Naive thymus-derived CD4-positive, alpha-beta T cell (primary cell): ENCODE measurements at regions not wholly inside any gene's neighbourhood (a gene's known extent, or its start where the extent isn't known, plus 50 kb on each side); places are given as distances from the start of the nearest gene placed in this dataset.

Experiments used
- ATAC-seq: fragments of 150-1000 bp; cut with Tn5 transposase; 2 replicates; pipeline ENCODE4 v1.10.0; 2021; ENCODE audit warnings: mild to moderate bottlenecking, moderate library complexity
- CTCF ChIA-PET: fragments of 350-600 bp; sonication (Branson Sonifier 250); formaldehyde crosslinking; loops from one replicate; lab custom pipeline; 2021; ENCODE audit warnings: antibody characterized with exemption; lab: Charles Lee
- POLR2A ChIA-PET: fragments of 350-600 bp; sonication (Branson Sonifier 250); formaldehyde crosslinking; loops from one replicate; lab custom pipeline; 2021; ENCODE audit warnings: antibody characterized with exemption, inconsistent platforms; lab: Charles Lee
- DNase-seq, 9 donors: peaks; one replicate each; pipeline versions ENCODE4 v3.0.0 to v3.0.0-alpha.2; 2020 to 2022; ENCODE audit warnings: mixed read lengths in 1 of 9
- H3K27ac ChIP-seq: one replicate; pipeline ENCODE4 v1.7.0; 2013; ENCODE audit warnings: mild to moderate bottlenecking, low read depth, low read length, moderate library complexity
- H3K27me3 ChIP-seq, 2 donors: one replicate each; pipeline ENCODE4 v1.7.0; 2013; ENCODE audit warnings: low read length in 2 of 2, mild to moderate bottlenecking in 2 of 2, moderate library complexity in 2 of 2; ENCODE audit not compliant: control insufficient read depth in 2 of 2, insufficient read depth in 2 of 2
- H3K36me3 ChIP-seq, 3 experiments: 1 replicate in 2 of 3; 2 replicates in 1 of 3; pipeline ENCODE4 v1.7.0; 2013; ENCODE audit warnings: low read length in 3 of 3, mild to moderate bottlenecking in 3 of 3, moderate library complexity in 1 of 3; ENCODE audit not compliant: insufficient read depth in 3 of 3, control insufficient read depth in 2 of 3
- H3K4me1 ChIP-seq, 2 donors: one replicate each; pipeline ENCODE4 v1.7.0; 2013; ENCODE audit warnings: low read length in 2 of 2, mild to moderate bottlenecking in 2 of 2, moderate library complexity in 1 of 2; ENCODE audit not compliant: control insufficient read depth in 2 of 2, insufficient read depth in 2 of 2
- H3K4me3 ChIP-seq: 2 replicates; pipeline ENCODE4 v1.7.0; 2013; ENCODE audit warnings: mild to moderate bottlenecking, low read length
- H3K9me3 ChIP-seq, 3 experiments: 1 replicate in 2 of 3; 2 replicates in 1 of 3; pipeline ENCODE4 v1.7.0; 2013; ENCODE audit warnings: low read length in 3 of 3; ENCODE audit not compliant: control insufficient read depth in 2 of 3
- H3K27ac Mint-ChIP-seq, 9 donors: one replicate each; pipeline ENCODE4 v1.8.0; 2020 to 2022; ENCODE audit warnings: mixed read lengths in 9 of 9, mild to moderate bottlenecking in 8 of 9, moderate library complexity in 5 of 9, inconsistent platforms in 2 of 9
- H3K27me3 Mint-ChIP-seq, 5 donors: one replicate each; pipeline ENCODE4 v1.8.0; 2021 to 2022; ENCODE audit warnings: mixed read lengths in 5 of 5, mild to moderate bottlenecking in 1 of 5
- H3K36me3 Mint-ChIP-seq, 5 donors: one replicate each; pipeline ENCODE4 v1.8.0; 2020 to 2022; ENCODE audit warnings: mixed read lengths in 5 of 5, mild to moderate bottlenecking in 3 of 5, inconsistent platforms in 1 of 5
- H3K4me1 Mint-ChIP-seq, 7 donors: one replicate each; pipeline ENCODE4 v1.8.0; 2020 to 2022; ENCODE audit warnings: mixed read lengths in 7 of 7, mild to moderate bottlenecking in 3 of 7, inconsistent platforms in 1 of 7
- H3K4me3 Mint-ChIP-seq, 10 donors: one replicate each; pipeline ENCODE4 v1.8.0; 2020 to 2022; ENCODE audit warnings: mild to moderate bottlenecking in 10 of 10, mixed read lengths in 10 of 10, moderate library complexity in 6 of 10, inconsistent platforms in 2 of 10
- H3K9me3 Mint-ChIP-seq, 11 donors: one replicate each; pipeline ENCODE4 v1.8.0; 2020 to 2022; ENCODE audit warnings: mixed read lengths in 11 of 11, mild to moderate bottlenecking in 4 of 11, inconsistent platforms in 1 of 11, moderate library complexity in 1 of 11
- intact Hi-C, 2 donors: fragments of 100-400 bp; cut with micrococcal nuclease; formaldehyde crosslinking; loops; one replicate each; pipeline ENCODE4 v1.15.1; 2023

- CTCF ChIA-PET = no interaction called here
- H3K27ac Mint-ChIP-seq = no peak overlapping the region
- intact Hi-C loops = no loop called here
- peaks cover 0 to 19% (median 0%) of the 10 kb centered on the region in 5 donors for H3K27me3 Mint-ChIP-seq
- Histone ChIP-seq H3K27ac (no peak overlapping the region), H3K4me1 (no peaks in the 10 kb centered on the region), H3K36me3 (no peaks in the 10 kb centered on the region), H3K27me3 (no peaks in the 10 kb centered on the region), H3K4me3 (no peak overlapping the region), H3K9me3 (no peaks in the 10 kb centered on the region)
- no peaks in the 10 kb centered on the region for H3K9me3 Mint-ChIP-seq
- H3K4me3 Mint-ChIP-seq = no peak overlapping the region
- DNase-seq = no peak
- POLR2A ChIA-PET = no interaction called here
- no peaks in the 10 kb centered on the region for H3K4me1 Mint-ChIP-seq
- no peaks in the 10 kb centered on the region for H3K36me3 Mint-ChIP-seq
- no peak for ATAC-seq
Observed at GRCh38 chr1:91137173-91137852, 115.5 kb upstream of the ZNF644 start.

DNA sequence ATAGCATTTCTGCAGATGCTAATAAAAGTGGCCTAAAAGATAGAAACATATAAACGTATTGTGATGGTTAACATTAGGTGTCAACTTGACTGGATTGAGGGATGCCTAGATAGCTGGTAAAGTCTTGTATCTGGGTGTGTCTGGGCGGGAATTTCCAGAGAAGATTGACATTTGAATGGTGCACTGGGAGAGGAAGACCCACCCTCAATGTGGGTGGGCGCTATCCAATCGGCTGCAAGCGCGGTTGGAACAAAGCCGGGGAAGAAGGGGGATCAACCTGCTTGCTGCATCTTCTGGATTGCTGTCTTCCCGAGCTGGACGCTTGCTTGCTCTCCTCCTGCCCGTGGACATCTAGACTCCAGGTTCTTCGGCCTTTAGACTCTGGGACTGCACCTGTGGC lies 114.0 kb upstream of the ZNF644 start:
- Histone ChIP-seq H3K4me3 (no peak overlapping the region), H3K9me3 (no peaks in the 10 kb centered on the region), H3K4me1 (no peaks in the 10 kb centered on the region), H3K36me3 (no peaks in the 10 kb centered on the region), H3K27me3 (no peaks in the 10 kb centered on the region), H3K27ac (no peak overlapping the region)
- Mint-ChIP-seq H3K36me3 (no peaks in the 10 kb centered on the region), H3K4me1 (no peaks in the 10 kb centered on the region), H3K27me3 (peaks cover 0 to 19% (median 2%) of the 10 kb centered on the region in 5 donors), H3K9me3 (no peaks in the 10 kb centered on the region), H3K27ac (no peak overlapping the region), H3K4me3 (no peak overlapping the region)
- intact Hi-C loops = no loop called here
- POLR2A ChIA-PET = no interaction called here
- CTCF ChIA-PET = no interaction called here
- DNase-seq = no peak
- ATAC-seq = no peak

DNA sequence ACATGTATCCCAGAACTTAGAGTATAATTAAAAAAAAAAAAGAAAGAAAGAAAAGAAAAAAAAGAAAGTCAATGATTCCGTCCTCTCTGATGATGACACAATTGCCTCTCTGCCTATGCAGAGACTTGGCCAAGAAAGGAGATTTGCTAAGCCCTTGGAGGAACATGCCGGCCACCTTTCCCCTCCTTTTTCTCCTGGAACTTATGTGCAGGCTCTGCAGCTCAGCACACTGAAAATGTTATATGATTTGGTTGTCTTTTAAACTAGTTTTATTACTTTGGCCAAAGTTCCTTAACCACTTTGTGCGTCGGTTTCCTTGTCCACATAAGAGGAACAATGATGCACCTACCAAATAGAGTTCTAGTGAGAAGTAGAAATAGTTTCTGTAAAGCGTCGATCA lies 111.4 kb upstream of the ZNF644 start:
- ATAC-seq (no peak), DNase-seq (no peak)
- Mint-ChIP-seq H3K27ac (no peak overlapping the region), H3K36me3 (no peaks in the 10 kb centered on the region), H3K4me1 (no peaks in the 10 kb centered on the region), H3K9me3 (no peaks in the 10 kb centered on the region), H3K27me3 (peaks cover 0 to 19% (median 5%) of the 10 kb centered on the region in 5 donors), H3K4me3 (no peak overlapping the region)
- H3K27ac ChIP-seq = no peak overlapping the region
- ChIA-PET POLR2A (no interaction called here), CTCF (no interaction called here)
- H3K4me1 ChIP-seq = no peaks in the 10 kb centered on the region
- no peak overlapping the region for H3K4me3 ChIP-seq
- intact Hi-C loops = no loop called here
- H3K27me3 ChIP-seq = no peaks in the 10 kb centered on the region
- H3K36me3 ChIP-seq = no peaks in the 10 kb centered on the region
- H3K9me3 ChIP-seq = no peaks in the 10 kb centered on the region

DNA sequence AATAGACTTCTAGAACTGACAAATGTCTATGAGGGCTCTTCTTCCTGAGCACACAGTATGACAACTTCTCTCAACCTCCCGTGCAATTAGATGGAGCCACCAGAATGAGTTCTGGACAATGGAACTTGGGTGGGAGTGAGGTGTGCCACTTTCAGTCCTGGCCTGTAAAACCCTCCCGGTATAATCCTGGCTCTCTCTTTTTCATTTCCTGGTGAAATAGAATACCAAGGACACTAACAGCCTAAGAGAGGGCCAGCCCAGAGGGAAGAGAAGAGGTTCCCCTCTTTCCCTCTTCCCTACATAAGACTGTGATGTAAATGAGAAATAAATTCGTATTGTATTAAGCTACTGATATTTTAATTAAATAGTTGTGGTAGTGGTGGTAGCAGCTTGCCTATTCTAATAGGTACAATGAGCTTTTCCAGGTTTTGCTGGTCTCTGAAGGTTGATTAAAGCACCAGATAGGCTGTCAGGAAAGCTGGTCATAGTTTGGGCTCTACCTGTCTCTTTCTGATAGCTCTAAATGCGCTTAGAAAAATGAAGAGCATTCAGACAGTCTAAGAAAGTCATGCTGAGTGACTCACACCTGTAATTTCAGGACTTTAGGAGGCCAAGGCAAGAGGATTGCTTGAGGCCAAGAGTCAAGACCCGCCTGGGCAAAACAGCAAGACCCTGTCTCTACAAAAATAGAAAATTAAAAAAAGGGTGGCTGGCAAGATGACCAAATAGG lies 108.6 kb upstream of the ZNF644 start:
- intact Hi-C loops = no loop called here
- Mint-ChIP-seq H3K4me1 (peaks cover 0 to 2% (median 0%) of the 10 kb centered on the region in 7 donors), H3K36me3 (no peaks in the 10 kb centered on the region), H3K27me3 (peaks cover 0 to 9% (median 6%) of the 10 kb centered on the region in 5 donors), H3K27ac (no peak overlapping the region), H3K9me3 (no peaks in the 10 kb centered on the region), H3K4me3 (no peak overlapping the region)
- ChIA-PET POLR2A (no interaction called here), CTCF (no interaction called here)
- Histone ChIP-seq H3K36me3 (no peaks in the 10 kb centered on the region), H3K27ac (no peak overlapping the region), H3K4me3 (no peak overlapping the region), H3K4me1 (no peaks in the 10 kb centered on the region), H3K9me3 (no peaks in the 10 kb centered on the region), H3K27me3 (no peaks in the 10 kb centered on the region)
- no peak for DNase-seq
- no peak for ATAC-seq

GRCh38 chr1:91129458-91129857 lies 107.6 kb upstream of the ZNF644 start:
- no peak overlapping the region for H3K4me3 Mint-ChIP-seq
- no peak for ATAC-seq
- Histone ChIP-seq H3K36me3 (no peaks in the 10 kb centered on the region), H3K27me3 (no peaks in the 10 kb centered on the region), H3K27ac (no peak overlapping the region), H3K4me3 (no peak overlapping the region), H3K9me3 (no peaks in the 10 kb centered on the region), H3K4me1 (peaks cover 0 to 3% of the 10 kb centered on the region in 2 donors)
- CTCF ChIA-PET = no interaction called here
- peaks cover 0 to 8% (median 0%) of the 10 kb centered on the region in 7 donors for H3K4me1 Mint-ChIP-seq
- POLR2A ChIA-PET = no interaction called here
- H3K27me3 Mint-ChIP-seq = peaks cover 0 to 9% (median 6%) of the 10 kb centered on the region in 5 donors
- no peak for DNase-seq
- intact Hi-C loops = no loop called here
- H3K9me3 Mint-ChIP-seq = no peaks in the 10 kb centered on the region
- H3K27ac Mint-ChIP-seq = no peak overlapping the region
- no peaks in the 10 kb centered on the region for H3K36me3 Mint-ChIP-seq

- ATAC-seq = no peak
- peaks cover 0 to 9% (median 5%) of the 10 kb centered on the region in 5 donors for H3K27me3 Mint-ChIP-seq
- intact Hi-C loops = no loop called here
Observed at GRCh38 chr1:91129017-91129416, 107.2 kb upstream of the ZNF644 start.

More at GRCh38 chr1:91129017-91129416, 107.2 kb upstream of the ZNF644 start:
- Histone ChIP-seq H3K36me3 (no peaks in the 10 kb centered on the region), H3K4me1 (peaks cover 0 to 8% of the 10 kb centered on the region in 2 donors), H3K4me3 (no peak overlapping the region), H3K27ac (no peak overlapping the region), H3K27me3 (no peaks in the 10 kb centered on the region), H3K9me3 (no peaks in the 10 kb centered on the region)
- no peak overlapping the region for H3K27ac Mint-ChIP-seq
- H3K4me1 Mint-ChIP-seq = peaks cover 0 to 9% (median 0%) of the 10 kb centered on the region in 7 donors
- no peak overlapping the region for H3K4me3 Mint-ChIP-seq
- CTCF ChIA-PET = no interaction called here
- POLR2A ChIA-PET = no interaction called here
- DNase-seq = no peak
- H3K9me3 Mint-ChIP-seq = no peaks in the 10 kb centered on the region
- H3K36me3 Mint-ChIP-seq = no peaks in the 10 kb centered on the region
